HepG2 (cell line): ENCODE measurements at regions not wholly inside any gene's neighbourhood (a gene's known extent, or its start where the extent isn't known, plus 50 kb on each side); places are given as distances from the start of the nearest gene placed in this dataset.

ENCODE experiments used
- ARID4A ChIP-seq: sonication (generic); formaldehyde crosslinking; IDR thresholded peaks from 2 replicates; pipeline ENCODE4 v1.5.0; 2020; ENCODE audit warnings: mild to moderate bottlenecking, missing genetic modification reagents, borderline replicate concordance
- ARNT2 ChIP-seq: sonication (generic); formaldehyde crosslinking; IDR thresholded peaks from 2 replicates; pipeline ENCODE4 v1.8.0; 2022; ENCODE audit warnings: mild to moderate bottlenecking, low read depth, missing genetic modification reagents, moderate library complexity
- HCFC1 ChIP-seq: fragments of 150-350 bp; IDR thresholded peaks from 2 replicates; pipeline ENCODE4 v1.6.1; 2014; ENCODE audit warnings: low read depth, low read length
- ISL2 ChIP-seq: sonication (generic); formaldehyde crosslinking; IDR thresholded peaks from 2 replicates; pipeline ENCODE4 v1.5.0; 2020; ENCODE audit warnings: missing genetic modification reagents
- MED8 ChIP-seq: sonication (generic); formaldehyde crosslinking; IDR thresholded peaks from 2 replicates; pipeline ENCODE4 v1.8.1; 2023; ENCODE audit warnings: mild to moderate bottlenecking, missing genetic modification reagents; ENCODE audit not compliant: insufficient replicate concordance
- SP1 ChIP-seq, 2 experiments: fragments of 450-650 bp in 1 of 2; sonication (generic) in 1 of 2; formaldehyde crosslinking in 1 of 2; IDR thresholded peaks; 2 replicates each; pipeline versions ENCODE4 v1.4.0 to v1.6.1; 2016 to 2020; ENCODE audit warnings: missing genetic modification reagents in 1 of 2
- THAP11 ChIP-seq: IDR thresholded peaks from 2 replicates; pipeline ENCODE4 v1.6.1; 2016; ENCODE audit warnings: missing biosample characterization, missing genetic modification reagents
- ZNF670 ChIP-seq: sonication (generic); formaldehyde crosslinking; IDR thresholded peaks from 2 replicates; pipeline ENCODE4 v1.8.0; 2022; ENCODE audit warnings: mild to moderate bottlenecking, missing genetic modification reagents, borderline replicate concordance
- ZNF710 ChIP-seq: sonication (generic); formaldehyde crosslinking; IDR thresholded peaks from 2 replicates; pipeline ENCODE4 v1.5.0; 2020; ENCODE audit warnings: mild to moderate bottlenecking, missing genetic modification reagents, borderline replicate concordance
- ZNF777 ChIP-seq: sonication (generic); formaldehyde crosslinking; IDR thresholded peaks from 2 replicates; pipeline ENCODE4 v1.4.0; 2020; ENCODE audit warnings: missing genetic modification reagents
- TF ChIP-seq, protein P1 (sequence below): sonication (generic); formaldehyde crosslinking; IDR thresholded peaks from 2 replicates; pipeline ENCODE4 v1.8.0; 2022; ENCODE audit warnings: mild to moderate bottlenecking, missing genetic modification reagents
- TF ChIP-seq, protein P2 (sequence below): sonication (generic); formaldehyde crosslinking; IDR thresholded peaks from 2 replicates; pipeline ENCODE4 v1.4.0; 2020; ENCODE audit warnings: mild to moderate bottlenecking, missing genetic modification reagents
- TF ChIP-seq, protein P3 (sequence below): fragments of 450-650 bp; IDR thresholded peaks from 2 replicates; pipeline ENCODE4 v1.6.1; 2017

GRCh38 chr17:47066841-47067682, 88.0 kb upstream of the RPRML start (continued):
- TF ChIP-seq, protein P1, sequence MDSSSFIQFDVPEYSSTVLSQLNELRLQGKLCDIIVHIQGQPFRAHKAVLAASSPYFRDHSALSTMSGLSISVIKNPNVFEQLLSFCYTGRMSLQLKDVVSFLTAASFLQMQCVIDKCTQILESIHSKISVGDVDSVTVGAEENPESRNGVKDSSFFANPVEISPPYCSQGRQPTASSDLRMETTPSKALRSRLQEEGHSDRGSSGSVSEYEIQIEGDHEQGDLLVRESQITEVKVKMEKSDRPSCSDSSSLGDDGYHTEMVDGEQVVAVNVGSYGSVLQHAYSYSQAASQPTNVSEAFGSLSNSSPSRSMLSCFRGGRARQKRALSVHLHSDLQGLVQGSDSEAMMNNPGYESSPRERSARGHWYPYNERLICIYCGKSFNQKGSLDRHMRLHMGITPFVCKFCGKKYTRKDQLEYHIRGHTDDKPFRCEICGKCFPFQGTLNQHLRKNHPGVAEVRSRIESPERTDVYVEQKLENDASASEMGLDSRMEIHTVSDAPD: peak; percentile 66; the same call in 1 of the 2 replicates
- TF ChIP-seq ARNT2 (peak; percentile 75; the same call in 1 of the 2 replicates), THAP11 (peak; percentile 91), ISL2 (peak; percentile 79; the same call in 1 of the 2 replicates), MED8 (peak; percentile 82), HCFC1 (peak; percentile 72), SP1 (IDR thresholded peaks at IDR 0.05) (no peak), SP1 (CRISPR knock-in tag; IDR thresholded peaks at IDR 0.05) (peak; percentile 68), ARID4A (CRISPR knock-in tag) (peak; percentile 94), ZNF670 (CRISPR knock-in tag) (peak; percentile 94), ZNF777 (CRISPR knock-in tag) (peak; percentile 79), ZNF710 (CRISPR knock-in tag) (peak; percentile 91; the same call in 1 of the 2 replicates)
- TF ChIP-seq, protein P2, sequence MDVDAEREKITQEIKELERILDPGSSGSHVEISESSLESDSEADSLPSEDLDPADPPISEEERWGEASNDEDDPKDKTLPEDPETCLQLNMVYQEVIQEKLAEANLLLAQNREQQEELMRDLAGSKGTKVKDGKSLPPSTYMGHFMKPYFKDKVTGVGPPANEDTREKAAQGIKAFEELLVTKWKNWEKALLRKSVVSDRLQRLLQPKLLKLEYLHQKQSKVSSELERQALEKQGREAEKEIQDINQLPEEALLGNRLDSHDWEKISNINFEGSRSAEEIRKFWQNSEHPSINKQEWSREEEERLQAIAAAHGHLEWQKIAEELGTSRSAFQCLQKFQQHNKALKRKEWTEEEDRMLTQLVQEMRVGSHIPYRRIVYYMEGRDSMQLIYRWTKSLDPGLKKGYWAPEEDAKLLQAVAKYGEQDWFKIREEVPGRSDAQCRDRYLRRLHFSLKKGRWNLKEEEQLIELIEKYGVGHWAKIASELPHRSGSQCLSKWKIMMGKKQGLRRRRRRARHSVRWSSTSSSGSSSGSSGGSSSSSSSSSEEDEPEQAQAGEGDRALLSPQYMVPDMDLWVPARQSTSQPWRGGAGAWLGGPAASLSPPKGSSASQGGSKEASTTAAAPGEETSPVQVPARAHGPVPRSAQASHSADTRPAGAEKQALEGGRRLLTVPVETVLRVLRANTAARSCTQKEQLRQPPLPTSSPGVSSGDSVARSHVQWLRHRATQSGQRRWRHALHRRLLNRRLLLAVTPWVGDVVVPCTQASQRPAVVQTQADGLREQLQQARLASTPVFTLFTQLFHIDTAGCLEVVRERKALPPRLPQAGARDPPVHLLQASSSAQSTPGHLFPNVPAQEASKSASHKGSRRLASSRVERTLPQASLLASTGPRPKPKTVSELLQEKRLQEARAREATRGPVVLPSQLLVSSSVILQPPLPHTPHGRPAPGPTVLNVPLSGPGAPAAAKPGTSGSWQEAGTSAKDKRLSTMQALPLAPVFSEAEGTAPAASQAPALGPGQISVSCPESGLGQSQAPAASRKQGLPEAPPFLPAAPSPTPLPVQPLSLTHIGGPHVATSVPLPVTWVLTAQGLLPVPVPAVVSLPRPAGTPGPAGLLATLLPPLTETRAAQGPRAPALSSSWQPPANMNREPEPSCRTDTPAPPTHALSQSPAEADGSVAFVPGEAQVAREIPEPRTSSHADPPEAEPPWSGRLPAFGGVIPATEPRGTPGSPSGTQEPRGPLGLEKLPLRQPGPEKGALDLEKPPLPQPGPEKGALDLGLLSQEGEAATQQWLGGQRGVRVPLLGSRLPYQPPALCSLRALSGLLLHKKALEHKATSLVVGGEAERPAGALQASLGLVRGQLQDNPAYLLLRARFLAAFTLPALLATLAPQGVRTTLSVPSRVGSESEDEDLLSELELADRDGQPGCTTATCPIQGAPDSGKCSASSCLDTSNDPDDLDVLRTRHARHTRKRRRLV: peak; percentile 70; the same call in 1 of the 2 replicates
- TF ChIP-seq, protein P3, sequence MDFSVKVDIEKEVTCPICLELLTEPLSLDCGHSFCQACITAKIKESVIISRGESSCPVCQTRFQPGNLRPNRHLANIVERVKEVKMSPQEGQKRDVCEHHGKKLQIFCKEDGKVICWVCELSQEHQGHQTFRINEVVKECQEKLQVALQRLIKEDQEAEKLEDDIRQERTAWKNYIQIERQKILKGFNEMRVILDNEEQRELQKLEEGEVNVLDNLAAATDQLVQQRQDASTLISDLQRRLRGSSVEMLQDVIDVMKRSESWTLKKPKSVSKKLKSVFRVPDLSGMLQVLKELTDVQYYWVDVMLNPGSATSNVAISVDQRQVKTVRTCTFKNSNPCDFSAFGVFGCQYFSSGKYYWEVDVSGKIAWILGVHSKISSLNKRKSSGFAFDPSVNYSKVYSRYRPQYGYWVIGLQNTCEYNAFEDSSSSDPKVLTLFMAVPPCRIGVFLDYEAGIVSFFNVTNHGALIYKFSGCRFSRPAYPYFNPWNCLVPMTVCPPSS: no peak
